ENCODE measurements at regions not wholly inside any gene's neighbourhood (a gene's known extent, or its start where the extent isn't known, plus 50 kb on each side); places are given as distances from the start of the nearest gene placed in this dataset.

DNA sequence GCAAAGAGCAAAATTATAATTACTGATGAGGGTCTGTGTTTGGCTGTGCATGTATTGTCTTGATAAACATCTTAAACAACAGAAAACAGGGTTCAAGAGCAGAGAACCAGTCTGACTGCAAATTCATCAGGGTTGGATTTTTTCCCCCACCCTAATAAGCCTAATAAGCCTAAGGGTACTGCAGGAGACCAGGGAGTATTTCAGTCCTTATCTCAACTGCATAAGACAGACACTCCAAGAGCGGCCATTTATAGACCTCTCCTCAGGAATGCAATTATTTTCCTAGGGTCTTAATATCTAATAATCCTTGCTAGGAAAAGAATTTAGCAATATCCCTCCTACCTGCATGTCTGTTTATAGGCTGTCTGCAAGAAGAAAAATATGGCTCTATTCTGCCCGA, 2011.5 kb upstream of the PCDH20 start:
- no peak for TF ChIP-seq CTCF (IDR thresholded peaks at IDR 0.05; ENCODE audit: insufficient read depth, low read length, poor library complexity, severe bottlenecking)
- TF ChIP-seq EZH2phosphoT487 (conservative IDR thresholded peaks at IDR 0.05; ENCODE audit: low read length), result no peak

All from SU-DHL-6 (cell line).